ENCODE measurements at regions not wholly inside any gene's neighbourhood (a gene's known extent, or its start where the extent isn't known, plus 50 kb on each side); places are given as distances from the start of the nearest gene placed in this dataset.

DNA sequence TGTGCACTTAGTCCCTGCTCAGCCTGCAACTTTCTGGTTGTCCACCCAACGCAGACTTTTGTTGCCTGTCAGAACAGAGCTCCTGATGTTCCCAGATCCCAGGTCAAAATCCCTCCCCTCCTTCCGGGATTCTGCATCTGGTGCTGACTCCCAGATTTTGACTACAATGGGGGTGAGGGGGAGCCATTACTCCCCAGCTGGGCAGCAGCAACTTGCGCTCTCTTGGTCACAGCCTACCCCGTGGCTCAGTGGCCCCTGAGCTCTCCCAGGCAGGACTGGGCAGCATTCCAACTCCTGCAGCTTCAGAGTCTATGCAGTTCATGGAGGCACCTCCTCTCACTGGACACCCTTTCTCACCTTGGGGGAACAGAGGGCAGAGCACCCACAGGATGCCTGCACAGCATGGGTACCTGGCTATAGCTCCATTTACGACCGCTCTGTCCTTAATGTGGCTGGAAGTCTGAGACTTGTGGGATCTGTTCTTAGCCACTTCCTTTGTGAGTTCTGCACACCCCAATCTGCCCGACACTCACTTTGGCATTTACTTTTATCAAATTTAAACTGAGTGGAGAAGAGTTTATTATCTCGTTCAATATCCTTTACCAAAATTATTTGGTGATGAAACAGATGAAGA lies 545.5 kb upstream of the MGMT start:
- DNase-seq, result no peak

DNA sequence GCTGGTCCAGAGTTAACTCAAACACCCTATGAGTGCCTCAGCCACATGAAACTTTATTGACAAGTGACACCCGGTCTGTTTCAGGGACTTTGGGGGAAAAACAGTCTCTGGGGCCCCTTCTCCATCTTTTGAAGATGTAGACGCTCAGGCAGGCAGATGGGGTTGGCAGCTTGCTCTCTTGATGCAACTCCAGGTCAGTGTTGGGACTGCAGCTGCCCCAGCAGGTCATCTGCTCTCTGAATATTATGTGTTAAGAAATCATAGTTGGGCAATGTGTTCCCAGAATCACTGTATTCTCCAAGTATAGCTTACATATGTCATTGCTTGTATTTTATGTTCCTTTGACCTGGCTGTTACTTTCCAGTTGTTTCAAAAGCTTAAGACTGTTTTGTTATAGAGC lies 544.9 kb upstream of the MGMT start:
- no peak for DNase-seq

- no peak for DNase-seq
These were observed 544.3 kb upstream of the MGMT start for GRCh38 chr10:128922619-128923196.

GRCh38 chr10:128924918-128925317 lies 542.1 kb upstream of the MGMT start:
- DNase-seq, result no peak

- DNase-seq, result no peak
These were observed 540.3 kb upstream of the MGMT start for GRCh38 chr10:128926711-128927110.

- DNase-seq, result no peak
These were observed 539.4 kb upstream of the MGMT start for GRCh38 chr10:128927497-128928161.

DNA sequence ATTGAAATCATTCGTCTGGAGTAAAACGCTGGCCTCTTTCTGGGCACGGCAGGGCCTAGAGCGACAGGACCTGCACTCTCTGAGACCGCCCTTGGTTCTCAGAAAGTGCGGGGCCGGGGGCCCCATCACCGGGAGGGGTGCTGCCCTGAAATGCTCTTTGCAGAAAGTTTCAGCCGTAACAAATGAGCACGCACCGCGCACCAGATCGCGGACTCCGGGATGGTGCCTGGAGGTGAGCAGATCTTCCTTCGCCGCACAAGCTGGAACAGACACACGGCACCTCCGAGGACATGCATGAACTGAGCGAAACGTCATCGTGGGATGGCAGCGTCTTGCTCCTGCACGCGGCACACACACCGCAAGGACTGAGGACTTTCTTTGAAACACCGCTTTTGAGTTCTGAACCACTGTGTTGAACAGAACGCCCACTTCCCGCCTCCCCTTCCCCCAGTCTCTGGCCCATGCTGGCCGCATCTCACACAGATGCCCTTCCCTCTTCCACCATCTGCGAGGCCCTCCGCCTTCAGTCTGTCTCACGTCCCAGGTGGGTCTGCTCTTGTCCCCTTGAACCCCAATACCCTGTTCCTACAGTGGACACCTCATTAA lies 538.7 kb upstream of the MGMT start:
- DNase-seq, result no peak

- no peak for DNase-seq
These were observed 537.9 kb upstream of the MGMT start for GRCh38 chr10:128929131-128929530.

- DNase-seq, result no peak
These were observed 537.3 kb upstream of the MGMT start for GRCh38 chr10:128929767-128930166.

DNA sequence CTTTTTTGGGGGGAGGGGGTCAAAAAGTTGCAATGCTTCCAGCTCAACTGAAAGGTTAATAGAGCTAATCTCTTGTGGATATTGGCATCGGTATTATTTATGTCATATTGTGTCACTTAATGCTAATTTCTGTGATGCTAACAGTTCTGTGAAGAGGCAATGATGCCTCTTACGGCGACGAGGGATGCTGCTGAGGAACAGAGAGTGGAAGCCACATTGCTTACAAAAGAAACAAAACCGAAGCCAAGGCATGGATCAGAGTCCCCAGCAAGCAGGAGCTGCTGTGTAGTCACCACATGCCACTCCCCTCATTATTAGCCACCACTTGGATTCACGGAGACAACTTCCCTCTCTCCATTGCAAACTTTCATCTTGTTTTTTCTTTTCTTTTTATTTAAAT lies 536.5 kb upstream of the MGMT start:
- DNase-seq, result no peak

DNA sequence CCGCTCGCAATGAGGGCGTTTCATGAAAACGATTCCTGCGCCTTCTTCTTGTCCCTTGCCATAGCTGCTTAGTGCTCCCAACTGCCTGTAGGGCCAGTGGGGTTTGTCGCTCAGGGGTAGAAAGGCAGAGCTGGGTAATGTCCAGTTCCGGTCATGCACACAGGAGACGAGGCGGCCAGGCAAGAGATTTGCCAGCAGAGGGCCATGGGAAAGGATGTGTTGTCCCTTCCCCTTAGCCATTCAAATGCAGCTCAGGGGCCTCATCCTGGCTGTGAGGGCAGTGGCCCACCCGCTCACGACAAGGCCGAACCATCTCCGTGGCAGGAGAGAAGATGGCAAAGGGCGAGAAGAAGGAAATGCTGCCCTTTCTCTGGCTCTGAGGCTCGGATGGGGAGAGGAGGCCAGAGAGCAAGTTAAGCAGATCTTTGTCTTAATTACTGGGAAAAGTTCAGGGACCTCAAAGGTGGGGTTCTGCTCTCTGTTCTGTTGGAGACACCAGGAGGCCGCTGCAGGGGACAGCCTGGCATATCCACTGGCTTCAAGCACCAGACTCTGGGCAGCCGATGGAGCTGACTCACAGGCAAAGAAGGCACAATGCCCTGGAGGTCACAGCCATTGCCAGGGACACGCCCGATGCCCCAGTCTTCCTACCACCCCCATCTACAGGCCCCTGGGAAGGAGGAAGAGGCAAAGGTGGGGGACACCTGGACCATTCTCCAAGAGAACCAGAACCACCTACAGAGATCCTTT lies 534.8 kb upstream of the MGMT start:
- DNase-seq, result no peak

DNA sequence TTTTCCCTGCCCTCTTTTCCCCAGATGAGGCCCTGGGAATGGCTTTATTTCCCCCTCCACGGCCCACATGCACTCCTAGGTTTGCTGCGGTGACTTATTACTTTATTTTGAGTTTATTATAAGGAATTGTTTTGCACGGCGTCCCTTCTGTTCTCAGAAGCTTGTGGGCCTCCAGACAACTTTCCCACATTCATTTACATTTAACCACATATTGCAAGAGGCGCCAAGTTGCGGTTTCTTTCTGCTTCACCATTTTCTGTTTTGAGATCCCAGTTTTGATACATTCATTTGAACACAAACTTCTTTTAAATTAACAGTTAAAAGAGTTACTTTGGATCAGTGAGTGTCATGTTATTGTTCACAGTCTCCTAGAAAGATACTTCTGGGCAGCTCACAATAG lies 532.5 kb upstream of the MGMT start:
- no peak for DNase-seq

GRCh38 chr10:128936392-128936791 lies 530.6 kb upstream of the MGMT start:
- DNase-seq, result no peak

- DNase-seq, result no peak
These were observed 528.5 kb upstream of the MGMT start for GRCh38 chr10:128938558-128938957.

DNA sequence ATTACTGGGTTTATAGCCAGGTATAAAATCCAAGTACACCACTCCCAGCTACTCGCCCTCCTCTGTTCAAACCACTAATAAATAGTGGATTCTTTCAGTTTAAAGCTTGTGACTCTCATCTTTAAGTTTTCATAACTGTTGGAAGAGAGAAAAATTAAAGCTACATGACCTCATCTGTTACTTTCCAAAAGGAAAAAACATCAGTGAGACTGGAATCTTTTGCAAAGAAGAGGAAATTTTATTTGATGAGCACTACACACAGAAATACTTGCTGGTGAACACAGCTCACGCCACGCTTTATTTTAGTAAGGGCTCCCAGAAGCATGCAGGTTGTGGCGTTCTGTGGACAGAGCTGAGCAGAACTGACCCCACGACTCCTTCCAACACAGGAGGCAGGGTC lies 527.0 kb upstream of the MGMT start:
- no peak for DNase-seq

DNA sequence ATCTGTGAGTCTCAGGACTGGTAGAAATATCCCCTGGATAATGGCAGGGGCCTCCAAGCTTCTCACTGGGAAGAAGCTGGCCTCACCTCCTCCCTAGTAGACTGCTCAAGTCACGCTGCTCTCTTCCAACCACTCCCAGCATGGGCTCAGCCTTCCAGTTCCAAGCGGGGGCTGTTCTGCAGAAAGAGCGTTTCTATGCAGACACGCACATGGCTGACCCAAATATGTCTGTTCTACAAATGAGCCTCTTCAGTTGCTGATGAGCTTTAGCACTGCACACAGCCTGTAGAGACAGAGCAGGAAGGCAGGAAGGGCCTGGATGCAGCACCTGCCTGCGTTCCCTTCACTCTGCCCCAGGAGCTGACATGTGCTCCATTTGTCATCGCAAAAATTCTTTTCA lies 523.9 kb upstream of the MGMT start:
- DNase-seq, result no peak

DNA sequence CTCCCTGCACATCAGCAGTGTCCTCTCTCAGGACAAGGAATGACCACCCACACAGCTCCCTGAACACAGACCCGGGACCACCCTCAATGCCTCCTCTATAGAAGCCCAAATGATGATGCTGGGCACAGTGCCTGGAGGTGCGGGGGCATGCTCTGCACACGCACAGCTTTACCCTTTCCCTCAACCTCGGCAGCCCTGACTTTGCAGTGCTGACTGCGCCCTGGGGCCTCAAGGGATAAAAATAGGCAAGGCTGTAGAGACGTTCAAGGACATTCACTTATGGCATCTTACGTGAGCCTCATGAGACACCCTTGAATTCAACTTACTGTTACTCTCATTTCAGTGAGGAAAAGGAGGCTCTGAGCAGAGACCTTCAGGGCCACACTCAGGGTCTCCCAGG lies 521.6 kb upstream of the MGMT start:
- DNase-seq, result no peak

- DNase-seq, result no peak
These were observed 516.7 kb upstream of the MGMT start for GRCh38 chr10:128950159-128950915.

- no peak for DNase-seq
These were observed 516.1 kb upstream of the MGMT start for GRCh38 chr10:128950916-128951275.

DNA sequence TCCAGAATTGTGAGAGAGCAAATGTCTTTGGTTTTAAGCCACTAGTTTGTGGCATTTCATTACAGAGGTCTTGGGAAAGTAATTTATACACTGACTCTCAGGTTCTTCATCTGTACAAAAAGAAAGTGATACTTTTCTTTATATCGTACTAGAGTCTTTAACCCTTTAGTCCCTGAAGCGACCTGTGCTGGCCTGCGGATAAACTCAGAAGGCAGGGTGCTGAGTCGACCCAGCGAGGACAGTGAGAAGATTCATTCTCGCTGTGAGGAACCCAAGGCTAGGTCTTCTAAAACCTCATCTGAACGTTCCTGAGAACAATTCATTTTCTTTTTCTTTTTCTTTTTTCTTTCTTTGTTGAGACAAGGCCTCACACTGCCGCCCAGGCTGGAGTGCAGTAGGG lies 514.2 kb upstream of the MGMT start:
- no peak for DNase-seq

DNA sequence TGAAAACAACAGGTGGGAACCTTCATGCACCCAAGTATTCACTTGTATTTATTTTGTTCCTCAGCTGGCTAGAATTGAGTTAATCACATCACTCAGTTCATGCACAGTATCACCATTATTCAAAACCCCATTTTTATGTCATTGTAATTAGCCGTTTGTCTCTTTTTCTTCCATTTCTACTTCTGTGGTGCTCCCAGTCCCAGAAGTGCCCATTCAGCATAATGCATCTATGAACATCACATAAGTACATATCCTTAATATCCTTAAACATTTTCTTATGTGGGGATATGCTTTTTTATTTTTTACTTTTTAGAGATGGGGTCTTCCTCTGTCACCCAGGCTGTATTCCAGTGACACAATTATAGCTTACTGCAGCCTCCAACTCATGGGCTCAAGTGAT lies 510.9 kb upstream of the MGMT start:
- DNase-seq, result no peak

DNA sequence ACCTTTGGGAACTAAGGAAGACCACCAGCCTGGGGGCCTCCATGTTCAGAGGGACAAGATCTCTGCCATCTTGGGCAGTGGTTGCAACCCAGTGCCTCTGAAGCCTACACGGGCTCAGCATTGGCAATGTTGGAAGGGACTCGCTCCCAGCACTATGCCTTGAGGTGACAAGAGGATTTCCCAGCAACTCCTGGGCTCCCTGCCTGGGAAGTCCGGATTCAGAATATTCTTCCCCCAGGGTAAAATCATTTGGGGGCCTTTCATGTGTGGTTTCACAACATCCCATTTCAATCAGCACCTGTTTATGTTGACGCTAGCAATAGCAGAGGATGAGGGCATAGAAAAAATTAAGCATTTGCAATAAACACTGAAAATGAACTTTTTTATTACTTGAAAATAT lies 509.8 kb upstream of the MGMT start:
- DNase-seq, result no peak

Measured in NCI-H2107 (cell line).